ENCODE measurements at regions not wholly inside any gene's neighbourhood (a gene's known extent, or its start where the extent isn't known, plus 50 kb on each side); places are given as distances from the start of the nearest gene placed in this dataset.

DNA sequence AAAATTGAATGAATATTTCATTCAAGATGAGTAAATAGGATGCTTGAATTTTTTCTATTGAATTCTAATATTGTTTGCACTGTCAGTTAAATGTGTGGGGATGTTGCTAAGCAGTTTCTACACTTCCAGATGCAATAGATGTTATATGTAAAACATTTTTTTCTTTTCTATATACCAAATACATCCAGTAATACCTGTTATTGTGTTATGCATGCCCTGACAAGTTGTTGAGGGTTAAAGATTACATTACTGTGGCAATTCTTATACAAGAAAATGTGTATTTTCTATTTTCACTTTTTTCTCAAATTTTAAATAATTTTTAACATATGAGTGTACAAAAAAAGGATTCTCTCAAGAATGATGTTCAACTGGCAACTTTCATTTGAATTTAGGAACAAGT lies 713.9 kb downstream of the GATA3 start:
- ChIA-PET POLR2A (no interaction called here), CTCF (no interaction called here), RAD21 (ENCODE audit: low non-redundant PET in 1 of 2, low total read pairs in 2 of 2, uncharacterized antibody in 2 of 2, unreplicated experiment in 2 of 2) (no interaction called here)
- H4K20me1 ChIP-seq (ENCODE audit: insufficient read depth), result no peaks in the 10 kb centered on the region
- H3K4me2 ChIP-seq (ENCODE audit: low read length), result no peak overlapping the region
- H3K27me3 ChIP-seq (ENCODE audit: insufficient read depth, low read length), result no peaks in the 10 kb centered on the region
- no TSS peak for BruUV-seq (replicated peaks)
- no peaks in the 10 kb centered on the region for H3K4me1 ChIP-seq (ENCODE audit: control insufficient read depth in 1 of 2, insufficient read depth in 2 of 2, low read length in 2 of 2)
- no peak for DNase-seq (ENCODE audit: low read depth, low spot score)
- no peak overlapping the region for H2AFZ ChIP-seq (ENCODE audit: low read depth, low read length, poor library complexity, severe bottlenecking)
- H3K79me2 ChIP-seq (ENCODE audit: insufficient read depth, low read length), result no peaks in the 10 kb centered on the region
- H3K9me3 ChIP-seq (ENCODE audit: control insufficient read depth in 1 of 2, insufficient read depth in 1 of 2, low read depth in 1 of 2, low read length in 2 of 2), result peaks cover 13 to 14% of the 10 kb centered on the region in 2 experiments; a peak in 2 of 4 replicates
- H3K9ac ChIP-seq (ENCODE audit: low read length), result no peak overlapping the region
- TF ChIP-seq CBX3 (IDR thresholded peaks at IDR 0.05; ENCODE audit: low read depth) (no peak), ZBTB33 (IDR thresholded peaks at IDR 0.05; ENCODE audit: extremely low read depth, insufficient replicate concordance, low read length) (no peak), YY1 (IDR thresholded peaks at IDR 0.05; ENCODE audit: extremely low read depth, insufficient replicate concordance, low read depth, low read length) (no peak), MAX (IDR thresholded peaks at IDR 0.05) (no peak), POLR2AphosphoS5 (IDR thresholded peaks at IDR 0.05; ENCODE audit: low read depth, low read length) (no peak), EZH2 (IDR thresholded peaks at IDR 0.05) (no peak), JUND (IDR thresholded peaks at IDR 0.05) (no peak), EZH2phosphoT487 (IDR thresholded peaks at IDR 0.05; ENCODE audit: borderline replicate concordance) (no peak), ZFX (IDR thresholded peaks at IDR 0.05) (no peak), POLR2A (IDR thresholded peaks at IDR 0.05; ENCODE audit: borderline replicate concordance, extremely low read depth, insufficient read depth, insufficient read length) (no peak), ZNF274 (IDR thresholded peaks at IDR 0.05; ENCODE audit: low read depth, low read length) (no peak), CTCF (IDR thresholded peaks at IDR 0.05 in 2 of 3, conservative IDR thresholded peaks at IDR 0.05 in 1 of 3; ENCODE audit: borderline replicate concordance in 1 of 3, insufficient read depth in 1 of 3, low read depth in 2 of 3, low read length in 2 of 3) (no peak), FOSL1 (IDR thresholded peaks at IDR 0.05; ENCODE audit: low read depth) (no peak), ELF1 (IDR thresholded peaks at IDR 0.05; ENCODE audit: borderline replicate concordance, low read depth) (no peak), ATF3 (IDR thresholded peaks at IDR 0.05) (no peak), TCF7L2 (IDR thresholded peaks at IDR 0.05; ENCODE audit: borderline replicate concordance, extremely low read depth, insufficient read depth, insufficient read length) (no peak), CEBPB (IDR thresholded peaks at IDR 0.05; ENCODE audit: low read depth) (no peak)
- intact Hi-C loops (cut with micrococcal nuclease), result no loop called here
- no peaks in the 10 kb centered on the region for H3K36me3 ChIP-seq (ENCODE audit: control insufficient read depth in 1 of 2, insufficient read depth in 2 of 2, low read length in 2 of 2)
- H3K9me2 ChIP-seq (ENCODE audit: insufficient read depth), result no peaks in the 10 kb centered on the region
- no peak overlapping the region for H3K27ac ChIP-seq (ENCODE audit: low read depth, low read length)
- no peak for ATAC-seq
- H3K4me3 ChIP-seq (replicated peaks in 1 of 2; ENCODE audit: low read depth in 1 of 2, low read length in 2 of 2), result no peak overlapping the region

All from HCT116 (cell line).